ENCODE measurements at regions not wholly inside any gene's neighbourhood (a gene's known extent, or its start where the extent isn't known, plus 50 kb on each side); places are given as distances from the start of the nearest gene placed in this dataset.

DNA sequence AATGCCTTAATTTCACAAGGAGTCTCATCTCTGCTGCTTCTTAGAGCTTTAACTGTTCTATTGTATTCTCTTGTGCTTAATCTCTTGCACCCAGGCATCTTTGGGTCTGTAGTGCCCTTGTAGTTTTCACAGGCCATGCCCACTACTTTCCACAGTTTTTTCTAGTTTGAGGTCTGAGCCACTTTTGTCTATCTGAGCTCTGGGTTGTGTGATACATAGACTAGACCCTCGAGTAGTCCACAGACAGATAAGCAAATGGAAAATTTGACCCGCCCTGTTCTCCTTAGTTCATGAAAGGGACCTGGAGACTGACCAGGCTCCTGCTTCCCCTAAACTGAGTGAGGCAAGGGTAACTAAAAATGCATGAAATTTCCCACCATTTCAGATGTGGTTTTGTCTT lies 466.8 kb upstream of the ZEB2 start:
- Histone ChIP-seq H3K27ac (ENCODE audit: extremely low read depth, low read depth, low read length) (no peak overlapping the region), H3K9me3 (ENCODE audit: control insufficient read depth, insufficient read depth, low read depth, low read length) (no peaks in the 10 kb centered on the region), H3K36me3 (ENCODE audit: control insufficient read depth in 2 of 2, insufficient read depth in 1 of 2, low read length in 2 of 2) (no peaks in the 10 kb centered on the region), H3K4me1 (ENCODE audit: control insufficient read depth, insufficient read depth, low read length) (peaks cover 3% of the 10 kb centered on the region; the same call in 1 of the 2 replicates), H3K4me3 (ENCODE audit: low read depth, low read length) (no peak overlapping the region)
- POLR2A ChIA-PET: no interaction called here
- CTCF ChIA-PET: no interaction called here
- TF ChIP-seq, protein P1, sequence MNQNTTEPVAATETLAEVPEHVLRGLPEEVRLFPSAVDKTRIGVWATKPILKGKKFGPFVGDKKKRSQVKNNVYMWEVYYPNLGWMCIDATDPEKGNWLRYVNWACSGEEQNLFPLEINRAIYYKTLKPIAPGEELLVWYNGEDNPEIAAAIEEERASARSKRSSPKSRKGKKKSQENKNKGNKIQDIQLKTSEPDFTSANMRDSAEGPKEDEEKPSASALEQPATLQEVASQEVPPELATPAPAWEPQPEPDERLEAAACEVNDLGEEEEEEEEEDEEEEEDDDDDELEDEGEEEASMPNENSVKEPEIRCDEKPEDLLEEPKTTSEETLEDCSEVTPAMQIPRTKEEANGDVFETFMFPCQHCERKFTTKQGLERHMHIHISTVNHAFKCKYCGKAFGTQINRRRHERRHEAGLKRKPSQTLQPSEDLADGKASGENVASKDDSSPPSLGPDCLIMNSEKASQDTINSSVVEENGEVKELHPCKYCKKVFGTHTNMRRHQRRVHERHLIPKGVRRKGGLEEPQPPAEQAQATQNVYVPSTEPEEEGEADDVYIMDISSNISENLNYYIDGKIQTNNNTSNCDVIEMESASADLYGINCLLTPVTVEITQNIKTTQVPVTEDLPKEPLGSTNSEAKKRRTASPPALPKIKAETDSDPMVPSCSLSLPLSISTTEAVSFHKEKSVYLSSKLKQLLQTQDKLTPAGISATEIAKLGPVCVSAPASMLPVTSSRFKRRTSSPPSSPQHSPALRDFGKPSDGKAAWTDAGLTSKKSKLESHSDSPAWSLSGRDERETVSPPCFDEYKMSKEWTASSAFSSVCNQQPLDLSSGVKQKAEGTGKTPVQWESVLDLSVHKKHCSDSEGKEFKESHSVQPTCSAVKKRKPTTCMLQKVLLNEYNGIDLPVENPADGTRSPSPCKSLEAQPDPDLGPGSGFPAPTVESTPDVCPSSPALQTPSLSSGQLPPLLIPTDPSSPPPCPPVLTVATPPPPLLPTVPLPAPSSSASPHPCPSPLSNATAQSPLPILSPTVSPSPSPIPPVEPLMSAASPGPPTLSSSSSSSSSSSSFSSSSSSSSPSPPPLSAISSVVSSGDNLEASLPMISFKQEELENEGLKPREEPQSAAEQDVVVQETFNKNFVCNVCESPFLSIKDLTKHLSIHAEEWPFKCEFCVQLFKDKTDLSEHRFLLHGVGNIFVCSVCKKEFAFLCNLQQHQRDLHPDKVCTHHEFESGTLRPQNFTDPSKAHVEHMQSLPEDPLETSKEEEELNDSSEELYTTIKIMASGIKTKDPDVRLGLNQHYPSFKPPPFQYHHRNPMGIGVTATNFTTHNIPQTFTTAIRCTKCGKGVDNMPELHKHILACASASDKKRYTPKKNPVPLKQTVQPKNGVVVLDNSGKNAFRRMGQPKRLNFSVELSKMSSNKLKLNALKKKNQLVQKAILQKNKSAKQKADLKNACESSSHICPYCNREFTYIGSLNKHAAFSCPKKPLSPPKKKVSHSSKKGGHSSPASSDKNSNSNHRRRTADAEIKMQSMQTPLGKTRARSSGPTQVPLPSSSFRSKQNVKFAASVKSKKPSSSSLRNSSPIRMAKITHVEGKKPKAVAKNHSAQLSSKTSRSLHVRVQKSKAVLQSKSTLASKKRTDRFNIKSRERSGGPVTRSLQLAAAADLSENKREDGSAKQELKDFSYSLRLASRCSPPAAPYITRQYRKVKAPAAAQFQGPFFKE (tag by site-specific recombination; IDR thresholded peaks at IDR 0.05; ENCODE audit: borderline replicate concordance): no peak
- TF ChIP-seq ZSCAN23 (tag by site-specific recombination; IDR thresholded peaks at IDR 0.05) (no peak), TCF7L2 (IDR thresholded peaks at IDR 0.05; ENCODE audit: borderline replicate concordance, low read depth, low read length) (no peak), ZNF114 (tag by site-specific recombination; IDR thresholded peaks at IDR 0.05) (no peak), ZNF785 (tag by site-specific recombination; IDR thresholded peaks at IDR 0.05) (no peak), ZNF837 (tag by site-specific recombination; IDR thresholded peaks at IDR 0.05) (no peak), ZNF350 (tag by site-specific recombination; IDR thresholded peaks at IDR 0.05) (no peak), ZBTB20 (tag by site-specific recombination; IDR thresholded peaks at IDR 0.05) (no peak), HOXD13 (CRISPR knock-in tag; IDR thresholded peaks at IDR 0.05; ENCODE audit: borderline replicate concordance) (no peak), ZNF214 (tag by site-specific recombination; IDR thresholded peaks at IDR 0.05; ENCODE audit: borderline replicate concordance) (no peak), ZNF514 (tag by site-specific recombination; IDR thresholded peaks at IDR 0.05) (no peak), ZBTB48 (tag by site-specific recombination; IDR thresholded peaks at IDR 0.05) (no peak), ZNF174 (tag by site-specific recombination; IDR thresholded peaks at IDR 0.05) (no peak), ZBTB8A (tag by site-specific recombination; IDR thresholded peaks at IDR 0.05) (no peak), MEIS1 (CRISPR knock-in tag; IDR thresholded peaks at IDR 0.05; ENCODE audit: borderline replicate concordance) (no peak), ZNF10 (tag by site-specific recombination; IDR thresholded peaks at IDR 0.05) (no peak), KLF1 (tag by site-specific recombination; IDR thresholded peaks at IDR 0.05) (no peak)
- TF ChIP-seq, protein P2, sequence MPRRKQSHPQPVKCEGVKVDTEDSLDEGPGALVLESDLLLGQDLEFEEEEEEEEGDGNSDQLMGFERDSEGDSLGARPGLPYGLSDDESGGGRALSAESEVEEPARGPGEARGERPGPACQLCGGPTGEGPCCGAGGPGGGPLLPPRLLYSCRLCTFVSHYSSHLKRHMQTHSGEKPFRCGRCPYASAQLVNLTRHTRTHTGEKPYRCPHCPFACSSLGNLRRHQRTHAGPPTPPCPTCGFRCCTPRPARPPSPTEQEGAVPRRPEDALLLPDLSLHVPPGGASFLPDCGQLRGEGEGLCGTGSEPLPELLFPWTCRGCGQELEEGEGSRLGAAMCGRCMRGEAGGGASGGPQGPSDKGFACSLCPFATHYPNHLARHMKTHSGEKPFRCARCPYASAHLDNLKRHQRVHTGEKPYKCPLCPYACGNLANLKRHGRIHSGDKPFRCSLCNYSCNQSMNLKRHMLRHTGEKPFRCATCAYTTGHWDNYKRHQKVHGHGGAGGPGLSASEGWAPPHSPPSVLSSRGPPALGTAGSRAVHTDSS (tag by site-specific recombination; IDR thresholded peaks at IDR 0.05): no peak
- TF ChIP-seq, protein P3, sequence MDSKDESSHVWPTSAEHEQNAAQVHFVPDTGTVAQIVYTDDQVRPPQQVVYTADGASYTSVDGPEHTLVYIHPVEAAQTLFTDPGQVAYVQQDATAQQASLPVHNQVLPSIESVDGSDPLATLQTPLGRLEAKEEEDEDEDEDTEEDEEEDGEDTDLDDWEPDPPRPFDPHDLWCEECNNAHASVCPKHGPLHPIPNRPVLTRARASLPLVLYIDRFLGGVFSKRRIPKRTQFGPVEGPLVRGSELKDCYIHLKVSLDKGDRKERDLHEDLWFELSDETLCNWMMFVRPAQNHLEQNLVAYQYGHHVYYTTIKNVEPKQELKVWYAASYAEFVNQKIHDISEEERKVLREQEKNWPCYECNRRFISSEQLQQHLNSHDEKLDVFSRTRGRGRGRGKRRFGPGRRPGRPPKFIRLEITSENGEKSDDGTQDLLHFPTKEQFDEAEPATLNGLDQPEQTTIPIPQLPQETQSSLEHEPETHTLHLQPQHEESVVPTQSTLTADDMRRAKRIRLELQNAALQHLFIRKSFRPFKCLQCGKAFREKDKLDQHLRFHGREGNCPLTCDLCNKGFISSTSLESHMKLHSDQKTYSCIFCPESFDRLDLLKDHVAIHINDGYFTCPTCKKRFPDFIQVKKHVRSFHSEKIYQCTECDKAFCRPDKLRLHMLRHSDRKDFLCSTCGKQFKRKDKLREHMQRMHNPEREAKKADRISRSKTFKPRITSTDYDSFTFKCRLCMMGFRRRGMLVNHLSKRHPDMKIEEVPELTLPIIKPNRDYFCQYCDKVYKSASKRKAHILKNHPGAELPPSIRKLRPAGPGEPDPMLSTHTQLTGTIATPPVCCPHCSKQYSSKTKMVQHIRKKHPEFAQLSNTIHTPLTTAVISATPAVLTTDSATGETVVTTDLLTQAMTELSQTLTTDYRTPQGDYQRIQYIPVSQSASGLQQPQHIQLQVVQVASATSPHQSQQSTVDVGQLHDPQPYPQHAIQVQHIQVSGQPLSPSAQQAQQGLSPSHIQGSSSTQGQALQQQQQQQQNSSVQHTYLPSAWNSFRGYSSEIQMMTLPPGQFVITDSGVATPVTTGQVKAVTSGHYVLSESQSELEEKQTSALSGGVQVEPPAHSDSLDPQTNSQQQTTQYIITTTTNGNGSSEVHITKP (tag by site-specific recombination; IDR thresholded peaks at IDR 0.05): no peak
- TF ChIP-seq, protein P4, sequence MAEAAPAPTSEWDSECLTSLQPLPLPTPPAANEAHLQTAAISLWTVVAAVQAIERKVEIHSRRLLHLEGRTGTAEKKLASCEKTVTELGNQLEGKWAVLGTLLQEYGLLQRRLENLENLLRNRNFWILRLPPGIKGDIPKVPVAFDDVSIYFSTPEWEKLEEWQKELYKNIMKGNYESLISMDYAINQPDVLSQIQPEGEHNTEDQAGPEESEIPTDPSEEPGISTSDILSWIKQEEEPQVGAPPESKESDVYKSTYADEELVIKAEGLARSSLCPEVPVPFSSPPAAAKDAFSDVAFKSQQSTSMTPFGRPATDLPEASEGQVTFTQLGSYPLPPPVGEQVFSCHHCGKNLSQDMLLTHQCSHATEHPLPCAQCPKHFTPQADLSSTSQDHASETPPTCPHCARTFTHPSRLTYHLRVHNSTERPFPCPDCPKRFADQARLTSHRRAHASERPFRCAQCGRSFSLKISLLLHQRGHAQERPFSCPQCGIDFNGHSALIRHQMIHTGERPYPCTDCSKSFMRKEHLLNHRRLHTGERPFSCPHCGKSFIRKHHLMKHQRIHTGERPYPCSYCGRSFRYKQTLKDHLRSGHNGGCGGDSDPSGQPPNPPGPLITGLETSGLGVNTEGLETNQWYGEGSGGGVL (tag by site-specific recombination; IDR thresholded peaks at IDR 0.05): no peak

All from HEK293 (cell line).